Small intestine (tissue), 7 donors: ENCODE measurements at regions not wholly inside any gene's neighbourhood (a gene's known extent, or its start where the extent isn't known, plus 50 kb on each side); places are given as distances from the start of the nearest gene placed in this dataset.

Experiments
- DNase-seq, 2 donors: peaks; one replicate each; pipeline versions ENCODE4 v3.0.0 to v3.0.0-alpha.2; 2013
- FAIRE-seq: peaks from 2 replicates; lab custom pipeline; 2012; peaks lifted over from hg19 to GRCh38; lab: Jason Lieb, UNC
- H3K27ac ChIP-seq, 3 donors: one replicate each; pipeline ENCODE4 v1.5.1; 2013; ENCODE audit warnings: low read length in 2 of 3, mild to moderate bottlenecking in 2 of 3, control low read depth in 1 of 3, inconsistent platforms in 1 of 3, low read depth in 1 of 3, moderate library complexity in 1 of 3
- H3K27me3 ChIP-seq, 3 donors: one replicate each; pipeline ENCODE4 v1.6.1; 2013; ENCODE audit warnings: low read length in 3 of 3, inconsistent platforms in 1 of 3; ENCODE audit not compliant: control insufficient read depth in 3 of 3, insufficient read depth in 3 of 3
- H3K36me3 ChIP-seq, 3 donors: one replicate each; pipeline ENCODE4 v1.6.1; 2013; ENCODE audit warnings: low read length in 3 of 3, inconsistent platforms in 1 of 3, low read depth in 1 of 3, mild to moderate bottlenecking in 1 of 3, moderate library complexity in 1 of 3; ENCODE audit not compliant: control insufficient read depth in 3 of 3, insufficient read depth in 2 of 3
- H3K4me1 ChIP-seq, 3 donors: one replicate each; pipeline ENCODE4 v1.6.1; 2013; ENCODE audit warnings: low read length in 2 of 3, inconsistent platforms in 1 of 3, low read depth in 1 of 3, mild to moderate bottlenecking in 1 of 3, moderate library complexity in 1 of 3; ENCODE audit not compliant: control insufficient read depth in 3 of 3, insufficient read depth in 2 of 3
- H3K4me3 ChIP-seq, 3 donors: one replicate each; pipeline ENCODE4 v1.5.1; 2013; ENCODE audit warnings: low read length in 3 of 3, control low read depth in 1 of 3, inconsistent platforms in 1 of 3, low read depth in 1 of 3, mild to moderate bottlenecking in 1 of 3, moderate library complexity in 1 of 3
- H3K9me3 ChIP-seq, 2 donors: one replicate each; pipeline ENCODE4 v1.6.1; 2013; ENCODE audit warnings: low read depth in 1 of 2, low read length in 1 of 2; ENCODE audit not compliant: control insufficient read depth in 2 of 2, insufficient read depth in 1 of 2
- WGBS, 3 donors: extraction: QIAGEN DNeasy Blood & Tissue Kit; methylation state at CpG; one replicate each; pipeline ENCODE4 v1.1.7; 2013; 5-methylcytosine and 5-hydroxymethylcytosine counted together
- donor health status: healthy with polysubstance abuse.
- donor health status: control.
- donor health status: control.
- donor health status: Bipolar disorder and iron deficiency.
- donor health status: healthy.

DNA sequence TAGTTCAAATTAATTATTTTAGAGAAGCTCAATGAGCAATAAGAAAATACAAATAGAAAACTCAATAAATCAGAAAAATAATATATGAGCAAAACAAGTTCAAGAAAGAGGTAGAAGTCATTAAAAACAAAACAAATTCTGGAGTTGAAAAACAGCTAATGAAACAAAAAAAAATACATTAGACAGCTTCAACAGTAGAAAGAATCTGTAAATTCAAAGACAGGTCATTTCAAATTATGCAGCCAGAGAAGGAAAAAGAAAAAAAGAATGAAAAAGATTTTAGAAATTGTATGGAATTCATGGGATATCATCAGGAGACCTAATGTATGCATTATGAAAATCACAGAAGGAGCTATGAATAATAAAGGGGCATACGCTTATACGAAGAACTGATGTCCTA is 795.3 kb upstream of the ADGRB3 start:
- FAIRE-seq (no peak), DNase-seq (no peak)
- WGBS, 3 donors: 96% methylated on average over 2 of the region's 2 CpGs
- no peak overlapping the region for H3K27ac ChIP-seq
- H3K27me3 ChIP-seq: no peaks in the 10 kb centered on the region
- no peak overlapping the region for H3K4me3 ChIP-seq
- no peaks in the 10 kb centered on the region for H3K36me3 ChIP-seq
- H3K4me1 ChIP-seq: no peaks in the 10 kb centered on the region
- H3K9me3 ChIP-seq: peaks cover 0 to 11% of the 10 kb centered on the region in 2 donors

DNA sequence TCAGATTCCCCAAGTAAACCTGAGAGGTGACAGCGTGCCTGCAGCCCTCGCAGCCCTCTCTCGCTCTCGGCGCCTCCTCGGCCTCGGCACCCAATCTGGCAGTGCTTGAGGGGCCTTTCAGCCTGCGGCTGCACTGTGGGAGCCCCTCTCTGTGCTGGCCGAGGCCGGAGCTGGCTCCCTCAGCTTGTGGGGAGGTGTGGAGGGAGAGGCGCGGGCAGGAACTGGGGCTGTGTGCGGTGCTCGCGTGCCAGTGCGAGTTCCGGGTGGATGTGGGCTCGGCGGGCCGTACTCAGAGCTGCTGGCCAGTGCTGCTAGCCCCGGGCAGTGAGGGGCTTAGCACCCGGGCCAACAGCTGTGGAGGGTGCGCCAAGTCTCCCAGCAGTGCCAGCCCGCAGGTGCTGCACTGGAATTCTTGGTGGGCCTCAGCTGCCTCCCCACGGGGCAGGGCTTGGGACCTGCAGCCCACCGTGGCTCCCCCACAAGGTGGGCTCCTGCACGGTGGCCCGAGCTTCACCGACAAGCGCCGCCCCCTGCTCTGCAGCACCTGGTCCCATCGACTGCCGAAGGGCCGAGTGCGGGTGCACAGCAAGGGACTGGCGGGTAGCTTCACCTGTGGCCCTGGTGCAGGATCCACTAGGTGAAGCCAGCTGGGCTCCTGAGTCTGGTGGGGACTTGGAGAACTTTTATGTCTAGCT is 809.7 kb upstream of the ADGRB3 start:
- no peak for FAIRE-seq
- 92 to 94% (median 94%) methylated on average over 36 of the region's 36 CpGs for WGBS, 3 donors

DNA sequence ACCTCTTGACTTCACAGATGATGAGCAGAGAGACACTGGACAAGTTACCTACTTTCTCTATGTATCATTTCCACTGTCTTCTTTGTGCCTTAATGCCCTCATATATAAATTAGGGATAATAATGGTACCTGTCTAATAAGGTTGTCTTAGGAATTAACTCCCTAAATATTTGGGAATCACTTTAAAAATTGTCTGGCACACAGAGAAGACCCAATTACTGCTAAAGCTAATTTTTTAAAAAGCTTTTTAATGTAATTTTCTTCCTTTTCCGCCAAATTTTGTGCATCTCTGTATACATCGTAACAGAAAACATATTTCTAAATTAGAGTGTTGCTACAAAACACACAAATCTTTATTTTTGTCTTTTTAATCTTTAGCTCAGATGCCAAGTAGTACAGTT is 816.8 kb upstream of the ADGRB3 start:
- Histone ChIP-seq H3K27ac (no peak overlapping the region), H3K4me3 (no peak overlapping the region), H3K4me1 (no peaks in the 10 kb centered on the region), H3K27me3 (no peaks in the 10 kb centered on the region), H3K36me3 (no peaks in the 10 kb centered on the region), H3K9me3 (peaks cover 0 to 8% of the 10 kb centered on the region in 2 donors)
- DNase-seq (no peak), FAIRE-seq (no peak)
- 67 to 89% (median 85%) methylated on average over 2 of the region's 2 CpGs for WGBS, 3 donors

More for the DNA sequence above, 809.7 kb upstream of the ADGRB3 start:
- no peak overlapping the region for H3K27ac ChIP-seq
- H3K9me3 ChIP-seq: peaks cover 2 to 15% of the 10 kb centered on the region in 2 donors
- H3K36me3 ChIP-seq: no peaks in the 10 kb centered on the region
- no peak for DNase-seq
- no peaks in the 10 kb centered on the region for H3K4me1 ChIP-seq
- no peak overlapping the region for H3K4me3 ChIP-seq
- H3K27me3 ChIP-seq: no peaks in the 10 kb centered on the region

DNA sequence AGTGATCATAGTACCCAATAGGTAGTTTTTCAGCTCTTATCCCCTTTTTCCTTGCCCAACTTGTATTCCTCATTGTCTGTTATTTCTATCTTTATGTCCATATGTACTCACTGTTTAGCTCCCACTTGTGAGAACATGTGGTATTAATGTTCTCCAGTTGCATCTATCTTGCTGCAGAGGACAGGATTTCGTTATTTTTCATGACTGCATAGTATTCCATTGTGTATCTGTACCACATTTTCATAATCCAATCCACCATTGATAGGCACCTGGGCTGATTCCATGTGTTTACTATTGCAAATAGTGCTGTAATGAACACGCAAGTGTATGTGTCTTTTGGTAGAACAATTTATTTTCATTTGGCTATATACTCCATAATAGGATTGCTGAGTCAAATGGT is 819.5 kb upstream of the ADGRB3 start:
- Histone ChIP-seq H3K36me3 (no peaks in the 10 kb centered on the region), H3K27me3 (no peaks in the 10 kb centered on the region), H3K4me3 (no peak overlapping the region), H3K27ac (no peak overlapping the region), H3K9me3 (peaks cover 0 to 15% of the 10 kb centered on the region in 2 donors), H3K4me1 (no peaks in the 10 kb centered on the region)
- DNase-seq (no peak), FAIRE-seq (no peak)
- WGBS, 3 donors: 36 to 51% (median 49%) methylated on average over 2 of the region's 2 CpGs

DNA sequence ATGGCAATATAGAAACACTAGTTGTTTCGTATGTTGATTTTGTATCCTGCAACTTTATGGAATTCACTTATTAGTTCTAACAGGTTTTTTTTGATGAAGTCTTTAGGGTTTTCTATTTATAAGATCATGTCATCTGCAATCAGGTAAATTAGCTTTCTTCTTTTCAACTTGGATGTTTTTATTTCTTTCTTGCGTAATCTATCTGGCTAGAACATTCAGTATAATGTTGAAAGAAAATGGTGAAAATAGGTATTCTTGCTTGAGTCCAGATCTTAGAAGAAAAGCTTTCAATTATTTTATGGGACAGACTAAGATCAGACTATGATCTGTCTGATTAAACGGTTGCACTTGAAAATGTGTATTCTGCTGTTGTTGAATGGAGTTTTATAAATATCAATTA is 820.8 kb upstream of the ADGRB3 start:
- DNase-seq (no peak), FAIRE-seq (no peak)
- H3K27me3 ChIP-seq: no peaks in the 10 kb centered on the region
- peaks cover 0 to 10% of the 10 kb centered on the region in 2 donors for H3K9me3 ChIP-seq
- no peaks in the 10 kb centered on the region for H3K4me1 ChIP-seq
- no peaks in the 10 kb centered on the region for H3K36me3 ChIP-seq
- WGBS, 3 donors: 85 to 90% (median 85%) methylated on average over 3 of the region's 3 CpGs
- H3K27ac ChIP-seq: no peak overlapping the region
- H3K4me3 ChIP-seq: no peak overlapping the region

DNA sequence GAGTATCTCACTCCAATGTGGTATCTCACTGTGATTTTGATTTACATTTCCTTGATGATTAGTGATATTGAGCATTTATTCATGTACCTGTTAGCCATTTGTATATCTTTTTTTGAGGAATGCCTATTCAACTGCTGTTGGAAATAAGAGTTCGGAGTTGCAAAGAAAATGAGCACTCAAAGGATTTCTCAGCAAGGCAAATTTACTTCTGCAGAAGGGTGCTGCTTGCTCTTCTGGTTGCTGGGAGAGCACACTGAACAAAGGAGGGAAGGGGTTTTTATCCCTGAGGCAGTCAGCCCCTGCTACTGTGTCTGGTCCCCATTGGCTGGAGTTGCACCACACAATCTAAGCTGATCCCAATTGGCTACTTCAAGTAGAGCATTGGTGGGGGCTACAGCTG is 822.4 kb upstream of the ADGRB3 start:
- no peak for DNase-seq
- Histone ChIP-seq H3K4me3 (no peak overlapping the region), H3K36me3 (no peaks in the 10 kb centered on the region), H3K9me3 (peaks cover 0 to 10% of the 10 kb centered on the region in 2 donors), H3K27ac (no peak overlapping the region), H3K27me3 (no peaks in the 10 kb centered on the region), H3K4me1 (no peaks in the 10 kb centered on the region)
- no peak for FAIRE-seq
- 84 to 93% (median 90%) methylated on average over 1 of the region's 1 CpG for whole genome bisulfite sequencing, 3 donors

DNA sequence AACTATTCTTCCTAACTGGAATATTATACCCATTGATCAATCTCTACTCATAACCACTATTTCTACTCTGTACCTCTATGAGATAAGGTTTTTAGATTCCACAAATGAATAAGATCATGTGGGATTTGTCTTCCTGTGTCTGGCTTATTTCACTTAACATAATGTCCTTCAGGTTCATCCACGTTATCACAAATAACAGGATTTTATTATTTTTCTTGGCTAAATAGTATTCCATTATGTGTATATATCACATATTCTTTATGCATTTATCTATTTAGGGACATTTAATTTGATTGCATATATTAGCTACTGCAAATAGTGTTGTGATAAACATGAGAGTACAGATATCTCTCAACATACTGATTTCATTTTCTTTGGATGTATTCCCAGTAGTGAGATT is 823.0 kb upstream of the ADGRB3 start:
- Histone ChIP-seq H3K36me3 (no peaks in the 10 kb centered on the region), H3K9me3 (peaks cover 0 to 10% of the 10 kb centered on the region in 2 donors), H3K27ac (no peak overlapping the region), H3K4me3 (no peak overlapping the region), H3K27me3 (no peaks in the 10 kb centered on the region), H3K4me1 (no peaks in the 10 kb centered on the region)
- WGBS, 3 donors: 76 to 91% (median 81%) methylated on average over 1 of the region's 1 CpG
- no peak for DNase-seq
- FAIRE-seq: peak; percentile 26

DNA sequence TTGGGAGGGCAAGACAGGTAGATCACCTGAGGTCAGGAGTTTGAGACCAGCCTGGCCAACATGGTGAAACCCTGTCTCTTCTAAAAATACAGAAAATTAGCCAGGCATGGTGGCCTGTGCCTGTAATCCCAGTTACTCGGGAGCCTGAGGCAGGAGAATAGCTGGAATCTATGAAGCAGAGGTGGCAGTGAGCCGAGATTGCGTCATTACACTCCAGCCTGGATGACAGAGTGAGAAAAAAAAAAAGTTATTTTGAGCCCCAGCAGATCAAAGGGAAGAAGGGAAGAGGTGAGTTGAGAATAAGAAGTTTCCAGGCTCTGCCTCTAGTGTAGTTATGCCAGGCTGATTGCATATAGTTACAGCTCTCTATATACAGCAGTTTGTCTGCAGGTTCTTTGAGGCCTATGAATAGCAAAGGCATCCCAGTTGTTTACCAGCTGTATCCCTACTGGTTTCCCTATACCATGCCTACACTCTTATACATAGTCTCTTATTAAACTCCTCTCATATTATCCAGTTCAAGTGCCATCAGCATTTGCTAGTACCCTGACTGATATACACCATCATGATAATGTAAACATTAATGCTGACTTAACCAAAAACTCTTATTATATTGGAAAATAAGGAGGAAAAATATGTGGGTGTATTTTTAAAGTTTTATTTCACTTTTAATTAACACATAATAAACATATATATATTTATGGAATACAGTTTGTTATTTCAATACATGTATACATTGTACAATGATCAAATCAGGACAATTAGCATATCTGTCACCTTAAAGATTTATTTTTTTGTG is 823.6 kb upstream of the ADGRB3 start:
- Histone ChIP-seq H3K27ac (no peak overlapping the region), H3K4me1 (no peaks in the 10 kb centered on the region), H3K4me3 (no peak overlapping the region), H3K27me3 (no peaks in the 10 kb centered on the region), H3K36me3 (no peaks in the 10 kb centered on the region), H3K9me3 (peaks cover 0 to 10% of the 10 kb centered on the region in 2 donors)
- FAIRE-seq (no peak), DNase-seq (no peak)
- 69 to 84% (median 77%) methylated on average over 3 of the region's 3 CpGs for WGBS, 3 donors
